ENCODE measurements at regions not wholly inside any gene's neighbourhood (a gene's known extent, or its start where the extent isn't known, plus 50 kb on each side); places are given as distances from the start of the nearest gene placed in this dataset.

DNA sequence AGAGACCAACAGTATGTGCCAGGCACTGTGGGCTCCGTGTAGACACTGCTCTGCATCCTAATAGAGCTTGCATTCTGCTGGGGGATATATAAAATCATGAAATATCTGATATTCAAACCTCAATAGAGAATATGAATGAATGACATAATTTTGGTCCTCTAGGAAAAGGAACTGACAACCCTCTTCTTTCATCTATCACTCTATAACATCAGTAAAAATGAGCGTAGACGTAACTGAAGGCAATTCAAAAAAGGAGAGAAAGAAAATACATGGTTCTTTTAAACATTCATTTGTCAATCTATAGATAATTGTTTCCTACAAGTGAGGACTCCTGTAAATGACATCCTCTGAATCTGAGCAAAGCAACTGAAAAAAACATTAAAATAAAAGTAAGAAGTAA lies 607.4 kb upstream of the LRRN3 start:
- TF ChIP-seq, protein P1, sequence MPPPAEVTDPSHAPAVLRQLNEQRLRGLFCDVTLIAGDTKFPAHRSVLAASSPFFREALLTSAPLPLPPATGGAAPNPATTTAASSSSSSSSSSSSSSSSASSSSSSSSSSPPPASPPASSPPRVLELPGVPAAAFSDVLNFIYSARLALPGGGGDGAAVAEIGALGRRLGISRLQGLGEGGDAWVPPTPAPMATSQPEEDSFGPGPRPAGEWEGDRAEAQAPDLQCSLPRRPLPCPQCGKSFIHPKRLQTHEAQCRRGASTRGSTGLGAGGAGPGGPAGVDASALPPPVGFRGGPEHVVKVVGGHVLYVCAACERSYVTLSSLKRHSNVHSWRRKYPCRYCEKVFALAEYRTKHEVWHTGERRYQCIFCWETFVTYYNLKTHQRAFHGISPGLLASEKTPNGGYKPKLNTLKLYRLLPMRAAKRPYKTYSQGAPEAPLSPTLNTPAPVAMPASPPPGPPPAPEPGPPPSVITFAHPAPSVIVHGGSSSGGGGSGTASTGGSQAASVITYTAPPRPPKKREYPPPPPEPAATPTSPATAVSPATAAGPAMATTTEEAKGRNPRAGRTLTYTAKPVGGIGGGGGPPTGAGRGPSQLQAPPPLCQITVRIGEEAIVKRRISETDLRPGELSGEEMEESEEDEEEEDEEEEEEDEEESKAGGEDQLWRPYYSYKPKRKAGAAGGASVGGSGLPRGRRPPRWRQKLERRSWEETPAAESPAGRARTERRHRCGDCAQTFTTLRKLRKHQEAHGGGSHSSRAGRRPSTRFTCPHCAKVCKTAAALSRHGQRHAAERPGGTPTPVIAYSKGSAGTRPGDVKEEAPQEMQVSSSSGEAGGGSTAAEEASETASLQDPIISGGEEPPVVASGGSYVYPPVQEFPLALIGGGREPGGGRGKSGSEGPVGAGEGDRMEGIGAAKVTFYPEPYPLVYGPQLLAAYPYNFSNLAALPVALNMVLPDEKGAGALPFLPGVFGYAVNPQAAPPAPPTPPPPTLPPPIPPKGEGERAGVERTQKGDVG (CRISPR knock-in tag; IDR thresholded peaks at IDR 0.05), result no peak
- TF ChIP-seq GABPA (IDR thresholded peaks at IDR 0.05; ENCODE audit: low read depth), result no peak
- no peak for TF ChIP-seq ZNF384 (IDR thresholded peaks at IDR 0.05; ENCODE audit: borderline replicate concordance, low read depth, low read length)
- no peak for TF ChIP-seq EZH2 (IDR thresholded peaks at IDR 0.05; ENCODE audit: borderline replicate concordance, control insufficient read depth, low read depth, low read length)
- TF ChIP-seq CREM (IDR thresholded peaks at IDR 0.05; ENCODE audit: low read depth), result no peak
- no peak for TF ChIP-seq KDM1A (IDR thresholded peaks at IDR 0.05; ENCODE audit: borderline replicate concordance)
- TF ChIP-seq, protein P2, sequence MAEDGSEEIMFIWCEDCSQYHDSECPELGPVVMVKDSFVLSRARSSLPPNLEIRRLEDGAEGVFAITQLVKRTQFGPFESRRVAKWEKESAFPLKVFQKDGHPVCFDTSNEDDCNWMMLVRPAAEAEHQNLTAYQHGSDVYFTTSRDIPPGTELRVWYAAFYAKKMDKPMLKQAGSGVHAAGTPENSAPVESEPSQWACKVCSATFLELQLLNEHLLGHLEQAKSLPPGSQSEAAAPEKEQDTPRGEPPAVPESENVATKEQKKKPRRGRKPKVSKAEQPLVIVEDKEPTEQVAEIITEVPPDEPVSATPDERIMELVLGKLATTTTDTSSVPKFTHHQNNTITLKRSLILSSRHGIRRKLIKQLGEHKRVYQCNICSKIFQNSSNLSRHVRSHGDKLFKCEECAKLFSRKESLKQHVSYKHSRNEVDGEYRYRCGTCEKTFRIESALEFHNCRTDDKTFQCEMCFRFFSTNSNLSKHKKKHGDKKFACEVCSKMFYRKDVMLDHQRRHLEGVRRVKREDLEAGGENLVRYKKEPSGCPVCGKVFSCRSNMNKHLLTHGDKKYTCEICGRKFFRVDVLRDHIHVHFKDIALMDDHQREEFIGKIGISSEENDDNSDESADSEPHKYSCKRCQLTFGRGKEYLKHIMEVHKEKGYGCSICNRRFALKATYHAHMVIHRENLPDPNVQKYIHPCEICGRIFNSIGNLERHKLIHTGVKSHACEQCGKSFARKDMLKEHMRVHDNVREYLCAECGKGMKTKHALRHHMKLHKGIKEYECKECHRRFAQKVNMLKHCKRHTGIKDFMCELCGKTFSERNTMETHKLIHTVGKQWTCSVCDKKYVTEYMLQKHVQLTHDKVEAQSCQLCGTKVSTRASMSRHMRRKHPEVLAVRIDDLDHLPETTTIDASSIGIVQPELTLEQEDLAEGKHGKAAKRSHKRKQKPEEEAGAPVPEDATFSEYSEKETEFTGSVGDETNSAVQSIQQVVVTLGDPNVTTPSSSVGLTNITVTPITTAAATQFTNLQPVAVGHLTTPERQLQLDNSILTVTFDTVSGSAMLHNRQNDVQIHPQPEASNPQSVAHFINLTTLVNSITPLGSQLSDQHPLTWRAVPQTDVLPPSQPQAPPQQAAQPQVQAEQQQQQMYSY (CRISPR knock-in tag; IDR thresholded peaks at IDR 0.05), result no peak
- no peak for TF ChIP-seq RCOR1 (conservative IDR thresholded peaks at IDR 0.05; ENCODE audit: low read depth, low read length)
- TF ChIP-seq SMAD5 (IDR thresholded peaks at IDR 0.05; ENCODE audit: low read depth), result no peak
- TF ChIP-seq KAT2A (conservative IDR thresholded peaks at IDR 0.05; ENCODE audit: control insufficient read depth, low read depth, low read length), result no peak
- no peak for TF ChIP-seq BHLHE40 (IDR thresholded peaks at IDR 0.05; ENCODE audit: borderline replicate concordance in 1 of 2, low read depth in 2 of 2, low read length in 1 of 2)
- H3K27ac ChIP-seq (ENCODE audit: control insufficient read depth, insufficient read depth), result no peak overlapping the region
- no peak overlapping the region for H3K4me2 ChIP-seq (ENCODE audit: control insufficient read depth, insufficient read depth)
- 51% methylated on average over 3 of the region's 3 CpGs for WGBS (ENCODE audit: insufficient coverage, insufficient replicate concordance, low lambda C conversion rate, missing lambda C conversion rate)
- no peaks in the 10 kb centered on the region for H3K4me1 ChIP-seq (ENCODE audit: control insufficient read depth, insufficient read depth, low read length)
- H3K9me3 ChIP-seq (replicated peaks; ENCODE audit: control insufficient read depth, insufficient read depth, low read length), result no peaks in the 10 kb centered on the region
- no peak overlapping the region for H2AFZ ChIP-seq (ENCODE audit: control insufficient read depth, low read depth, low read length)
- no TSS peak for BruUV-seq (replicated peaks)
- H3K9ac ChIP-seq (ENCODE audit: control insufficient read depth, insufficient read depth, low read length), result no peak overlapping the region
- SMC1A ChIA-PET (ENCODE audit: uncharacterized antibody, unreplicated experiment), result no interaction called here
- no peak for ATAC-seq
- no peaks in the 10 kb centered on the region for H3K36me3 ChIP-seq (ENCODE audit: control insufficient read depth in 2 of 2, insufficient read depth in 2 of 2, low read length in 1 of 2)
- POLR2A ChIA-PET, result no interaction called here
- H3K79me2 ChIP-seq (ENCODE audit: control insufficient read depth, insufficient read depth, low read length), result no peaks in the 10 kb centered on the region
- in situ Hi-C loops (cut with MboI), result no loop called here
- no peak for DNase-seq (ENCODE audit: low read depth, low spot score)
- no peak for FAIRE-seq
- H3K4me3 ChIP-seq, result no peak overlapping the region
- intact Hi-C loops (cut with micrococcal nuclease; ENCODE audit: unreplicated experiment), result no loop called here
- CTCF ChIA-PET, result interaction anchor here (1.0 kb wide), 1 partner anchor 12 kb away, joined by 3 read pairs; no protein-coding TSS in a partner anchor
- no peaks in the 10 kb centered on the region for H3K27me3 ChIP-seq (replicated peaks in 1 of 2; ENCODE audit: control insufficient read depth in 2 of 2, insufficient read depth in 2 of 2, low read length in 1 of 2)
- H4K20me1 ChIP-seq (ENCODE audit: control insufficient read depth, insufficient read depth), result no peaks in the 10 kb centered on the region
- RAD21 ChIA-PET (ENCODE audit: unreplicated experiment), result no interaction called here
